RWPE1 (cell line): ENCODE measurements at regions not wholly inside any gene's neighbourhood (a gene's known extent, or its start where the extent isn't known, plus 50 kb on each side); places are given as distances from the start of the nearest gene placed in this dataset.
"Not testable (repeated sequence)": the region's sequence is repeated elsewhere in the genome, so short reads cannot be mapped to it uniquely, and the experiment has no call there.

ENCODE experiments used
- CTCF ChIA-PET: fragments of 350-600 bp; sonication (Branson Sonifier 250); formaldehyde crosslinking; extraction: SDS; loops from one replicate; lab custom pipeline; 2021; lab: Yijun Ruan, JAX
- POLR2A ChIA-PET: fragments of 400-600 bp; formaldehyde crosslinking; extraction: SDS; loops from one replicate; lab custom pipeline; 2020; ENCODE audit warnings: antibody characterized with exemption; ENCODE audit not compliant: low non-redundant PET; lab: Yijun Ruan, JAX
- DNase-seq: peaks from one replicate; pipeline ENCODE4 v3.0.0; 2012; ENCODE audit warnings: low spot score
- H3K27ac ChIP-seq: fragments of 450-650 bp; 2 replicates; pipeline ENCODE4 v1.5.1; 2017
- CTCF ChIP-seq: fragments of 450-650 bp; conservative IDR thresholded peaks from 2 replicates; pipeline ENCODE4 v1.5.1; 2017; ENCODE audit warnings: low read depth, mild to moderate bottlenecking

DNA sequence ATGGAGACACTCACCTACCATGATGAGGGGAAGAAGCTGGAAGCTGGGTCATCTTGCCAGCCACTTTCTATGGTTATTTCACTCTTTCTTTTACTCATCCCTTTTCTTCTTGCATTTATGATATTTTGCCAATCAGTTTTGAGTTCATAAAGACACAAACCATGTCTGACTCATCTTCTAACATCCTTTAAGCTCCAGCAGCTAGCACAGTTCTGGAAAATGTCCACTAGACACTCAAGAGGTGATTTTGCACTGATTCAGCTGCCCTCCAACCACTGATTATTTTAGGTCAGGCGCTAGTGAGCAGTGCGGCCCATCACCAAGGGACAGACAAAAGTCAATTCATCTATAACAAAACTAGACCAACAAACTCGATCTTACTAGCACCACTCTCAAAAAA is 537.1 kb upstream of the ID2 start:
- DNase-seq, result no peak
- ChIA-PET CTCF (interaction anchor here (0.6 kb wide), 1 partner anchor 1028 kb away, joined by 3 read pairs; no protein-coding TSS in a partner anchor), POLR2A (no interaction called here)
- no peak overlapping the region for H3K27ac ChIP-seq
- no peak for TF ChIP-seq CTCF

GRCh38 chr2:8145375-8145774 is 536.5 kb upstream of the ID2 start:
- POLR2A ChIA-PET, result not testable (repeated sequence)

GRCh38 chr2:8146132-8147005 is 535.5 kb upstream of the ID2 start:
- H3K27ac ChIP-seq, result no peak overlapping the region
- ChIA-PET CTCF (interaction anchor here (0.7 kb wide), 1 partner anchor 75 kb away, joined by 6 read pairs; no protein-coding TSS in a partner anchor), POLR2A (no interaction called here)
- DNase-seq, result no peak
- TF ChIP-seq CTCF, result no peak

More at GRCh38 chr2:8145375-8145774, 536.5 kb upstream of the ID2 start:
- H3K27ac ChIP-seq, DNase-seq, CTCF ChIA-PET: not testable (repeated sequence)

DNA sequence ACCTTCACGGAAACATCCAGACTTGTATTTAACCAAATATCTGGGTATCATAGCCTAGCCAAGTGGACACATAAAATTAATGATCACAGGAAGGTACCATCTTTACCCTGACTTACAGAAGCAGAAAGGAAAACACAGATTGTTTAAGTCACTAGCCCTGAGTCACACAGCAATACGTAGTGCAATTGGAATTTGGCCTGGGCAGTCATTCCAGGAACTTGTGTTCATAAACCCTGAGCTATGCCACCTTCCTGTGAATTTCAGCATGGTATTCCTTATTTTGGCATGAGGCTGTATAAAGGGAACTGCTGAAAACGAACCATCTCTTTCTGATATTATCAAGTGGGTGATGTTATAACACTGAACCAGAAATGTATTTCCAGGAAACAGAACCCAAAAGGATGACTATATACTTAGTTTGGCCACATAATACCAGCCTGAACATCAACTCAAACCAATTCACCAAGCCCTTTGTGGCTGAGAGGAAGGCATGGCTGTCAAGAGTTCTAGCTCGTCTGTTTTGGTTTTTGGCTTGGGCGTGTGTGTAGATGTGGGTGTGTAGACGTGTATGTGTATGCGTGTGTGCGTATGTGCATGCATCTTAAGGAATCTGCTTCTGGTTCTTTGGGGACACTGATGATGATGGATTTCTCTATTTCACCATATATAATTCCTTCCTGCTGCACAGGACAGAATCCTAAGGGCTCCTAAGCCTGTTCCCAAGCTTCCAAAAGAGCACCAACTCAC is 533.4 kb upstream of the ID2 start:
- no peak for DNase-seq
- no peak overlapping the region for H3K27ac ChIP-seq
- POLR2A ChIA-PET, result no interaction called here
- TF ChIP-seq CTCF, result no peak
- CTCF ChIA-PET, result no interaction called here

- no peak overlapping the region for H3K27ac ChIP-seq
- no peak for DNase-seq
- TF ChIP-seq CTCF, result no peak
- ChIA-PET CTCF (no interaction called here), POLR2A (no interaction called here)
Measured at GRCh38 chr2:8149007-8149405, 532.9 kb upstream of the ID2 start.

GRCh38 chr2:8149985-8150539 is 531.8 kb upstream of the ID2 start:
- CTCF ChIA-PET, result no interaction called here
- TF ChIP-seq CTCF, result no peak
- POLR2A ChIA-PET, result no interaction called here
- DNase-seq, result no peak
- no peak overlapping the region for H3K27ac ChIP-seq
